ENCODE measurements at regions not wholly inside any gene's neighbourhood (a gene's known extent, or its start where the extent isn't known, plus 50 kb on each side); places are given as distances from the start of the nearest gene placed in this dataset.

DNA sequence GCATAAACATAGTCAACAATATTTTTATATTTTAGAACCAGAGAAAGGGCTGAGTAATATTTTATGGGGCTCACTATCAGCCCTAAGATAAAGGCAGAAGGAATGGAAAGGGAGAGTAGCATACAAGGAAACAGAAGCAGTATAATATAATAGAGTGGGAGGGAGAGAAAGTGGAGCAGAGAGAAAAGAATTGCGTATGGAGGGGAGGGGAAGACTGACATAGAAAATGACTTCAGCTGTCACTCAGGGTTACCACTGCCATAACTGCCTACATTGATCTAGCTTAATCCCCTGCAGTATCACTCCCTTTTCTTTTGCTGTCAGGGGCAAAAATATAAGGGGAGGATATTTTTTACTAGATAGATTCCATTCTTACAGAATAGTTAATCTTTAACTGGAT is 1133.5 kb upstream of the MAP3K7 start:
- ATAC-seq (no peak), FAIRE-seq (no peak), DNase-seq (no peak)
- TF ChIP-seq, protein P1, sequence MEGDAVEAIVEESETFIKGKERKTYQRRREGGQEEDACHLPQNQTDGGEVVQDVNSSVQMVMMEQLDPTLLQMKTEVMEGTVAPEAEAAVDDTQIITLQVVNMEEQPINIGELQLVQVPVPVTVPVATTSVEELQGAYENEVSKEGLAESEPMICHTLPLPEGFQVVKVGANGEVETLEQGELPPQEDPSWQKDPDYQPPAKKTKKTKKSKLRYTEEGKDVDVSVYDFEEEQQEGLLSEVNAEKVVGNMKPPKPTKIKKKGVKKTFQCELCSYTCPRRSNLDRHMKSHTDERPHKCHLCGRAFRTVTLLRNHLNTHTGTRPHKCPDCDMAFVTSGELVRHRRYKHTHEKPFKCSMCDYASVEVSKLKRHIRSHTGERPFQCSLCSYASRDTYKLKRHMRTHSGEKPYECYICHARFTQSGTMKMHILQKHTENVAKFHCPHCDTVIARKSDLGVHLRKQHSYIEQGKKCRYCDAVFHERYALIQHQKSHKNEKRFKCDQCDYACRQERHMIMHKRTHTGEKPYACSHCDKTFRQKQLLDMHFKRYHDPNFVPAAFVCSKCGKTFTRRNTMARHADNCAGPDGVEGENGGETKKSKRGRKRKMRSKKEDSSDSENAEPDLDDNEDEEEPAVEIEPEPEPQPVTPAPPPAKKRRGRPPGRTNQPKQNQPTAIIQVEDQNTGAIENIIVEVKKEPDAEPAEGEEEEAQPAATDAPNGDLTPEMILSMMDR (IDR thresholded peaks at IDR 0.05) = no peak
- no peaks in the 10 kb centered on the region for H3K4me1 ChIP-seq
- H3K9me3 ChIP-seq = no peaks in the 10 kb centered on the region
- WGBS, 2 donors = 25 to 29% methylated on average over 1 of the region's 1 CpG
- H3K27me3 ChIP-seq = no peaks in the 10 kb centered on the region
- H3K36me3 ChIP-seq = no peaks in the 10 kb centered on the region
- no peak overlapping the region for H3K4me3 ChIP-seq
- no peak overlapping the region for H3K27ac ChIP-seq
- intact Hi-C loops (cut with DNase I) = no loop called here

DNA sequence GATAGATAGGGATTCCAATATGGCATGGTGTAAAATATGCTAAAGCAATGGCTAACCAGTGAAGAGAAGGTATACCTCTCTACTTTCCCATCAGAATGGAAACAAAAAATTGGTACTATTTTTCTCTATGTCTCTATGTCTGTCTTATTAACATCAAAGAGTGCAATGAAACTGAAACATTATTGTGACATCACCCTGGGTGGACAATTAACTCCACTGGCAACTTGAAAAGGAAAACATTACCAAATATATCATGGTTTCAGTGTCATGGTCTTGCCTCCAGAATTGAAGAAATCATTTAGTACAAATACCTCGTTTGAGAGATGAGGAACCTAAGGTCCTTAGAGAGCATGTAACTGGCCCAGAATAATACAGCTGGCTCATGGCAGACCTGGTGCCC is 1132.5 kb upstream of the MAP3K7 start:
- 12 to 25% methylated on average over 1 of the region's 1 CpG for WGBS, 2 donors
- no peaks in the 10 kb centered on the region for H3K36me3 ChIP-seq
- H3K27me3 ChIP-seq = no peaks in the 10 kb centered on the region
- no peaks in the 10 kb centered on the region for H3K4me1 ChIP-seq
- FAIRE-seq (no peak), ATAC-seq (no peak), DNase-seq (no peak)
- H3K4me3 ChIP-seq = no peak overlapping the region
- intact Hi-C loops (cut with DNase I) = no loop called here
- TF ChIP-seq, protein P1 (IDR thresholded peaks at IDR 0.05) = no peak
- no peaks in the 10 kb centered on the region for H3K9me3 ChIP-seq
- no peak overlapping the region for H3K27ac ChIP-seq

DNA sequence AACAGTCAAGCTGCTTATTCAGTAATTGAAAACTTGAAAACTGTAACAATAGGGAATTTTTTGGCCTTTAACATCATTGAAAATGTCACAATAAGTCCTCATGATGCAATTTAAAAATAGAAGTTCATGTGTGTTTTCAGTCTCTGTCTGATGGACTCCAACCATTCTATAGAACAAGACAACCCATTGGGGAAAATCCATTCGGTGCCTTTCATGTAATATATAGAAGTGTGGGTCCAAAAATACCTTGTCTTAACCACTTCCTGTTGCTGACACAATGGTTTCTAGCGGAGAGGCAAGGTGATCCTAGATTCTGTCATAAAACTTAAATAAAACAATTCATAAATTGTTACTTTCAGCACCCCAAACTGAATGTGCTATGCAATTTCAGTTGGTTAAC is 1131.3 kb upstream of the MAP3K7 start:
- Histone ChIP-seq H3K9me3 (no peaks in the 10 kb centered on the region), H3K36me3 (no peaks in the 10 kb centered on the region), H3K4me3 (no peak overlapping the region), H3K4me1 (no peaks in the 10 kb centered on the region), H3K27ac (no peak overlapping the region), H3K27me3 (no peaks in the 10 kb centered on the region)
- ATAC-seq = no peak
- DNase-seq = no peak
- intact Hi-C loops (cut with DNase I) = no loop called here
- FAIRE-seq = no peak
- WGBS, 2 donors = 43 to 65% methylated on average over 2 of the region's 2 CpGs
- TF ChIP-seq, protein P1 (IDR thresholded peaks at IDR 0.05) = no peak

GRCh38 chr6:91717094-91717493 is 1130.2 kb upstream of the MAP3K7 start:
- Histone ChIP-seq H3K4me3 (no peak overlapping the region), H3K9me3 (no peaks in the 10 kb centered on the region), H3K27me3 (no peaks in the 10 kb centered on the region), H3K27ac (no peak overlapping the region), H3K36me3 (no peaks in the 10 kb centered on the region), H3K4me1 (no peaks in the 10 kb centered on the region)
- intact Hi-C loops (cut with DNase I) = no loop called here
- FAIRE-seq (no peak), ATAC-seq (no peak), DNase-seq (no peak)
- TF ChIP-seq, protein P1 (IDR thresholded peaks at IDR 0.05) = no peak

GRCh38 chr6:91716361-91716760 is 1129.5 kb upstream of the MAP3K7 start:
- FAIRE-seq = no peak
- no peaks in the 10 kb centered on the region for H3K27me3 ChIP-seq
- ATAC-seq = no peak
- 51 to 67% methylated on average over 3 of the region's 3 CpGs for WGBS, 2 donors
- intact Hi-C loops (cut with DNase I) = no loop called here
- no peak overlapping the region for H3K4me3 ChIP-seq
- H3K36me3 ChIP-seq = no peaks in the 10 kb centered on the region
- no peak for DNase-seq
- H3K9me3 ChIP-seq = no peaks in the 10 kb centered on the region
- no peak overlapping the region for H3K27ac ChIP-seq
- H3K4me1 ChIP-seq = no peaks in the 10 kb centered on the region
- TF ChIP-seq, protein P1 (IDR thresholded peaks at IDR 0.05) = no peak
